IMR-90 (cell line): ENCODE measurements at regions not wholly inside any gene's neighbourhood (a gene's known extent, or its start where the extent isn't known, plus 50 kb on each side); places are given as distances from the start of the nearest gene placed in this dataset.

Experiments
- ATAC-seq: fragments of 200-7000 bp; cut with Tn5 transposase; 2 replicates; pipeline ENCODE4 v1.9.1; 2020; ENCODE audit warnings: low read depth, mild to moderate bottlenecking, moderate library complexity
- BruUV-seq: library from RNA; stranded (reverse); fragments of 400-500 nt; replicated peaks from 2 replicates; lab custom pipeline; 2021; lab: Mats Ljungman, UMichigan
- CTCF ChIA-PET: fragments of 300-600 bp; formaldehyde crosslinking; extraction: SDS; loops from one replicate; lab custom pipeline; 2021; ENCODE audit warnings: antibody characterized with exemption; lab: Yijun Ruan, JAX
- POLR2A ChIA-PET: fragments of 300-600 bp; sonication (Branson Sonifier 250); formaldehyde crosslinking; loops from one replicate; lab custom pipeline; 2022; ENCODE audit warnings: antibody characterized with exemption; ENCODE audit not compliant: unreplicated experiment; lab: Charles Lee
- DNase-seq: peaks from one replicate; pipeline ENCODE4 v3.0.0; 2013
- H2AFZ ChIP-seq: replicated peaks from 2 replicates; pipeline ENCODE3; 2013; ENCODE audit warnings: low read length, mild to moderate bottlenecking; ENCODE audit not compliant: poor library complexity
- H2AK5ac ChIP-seq: 2 replicates; pipeline ENCODE4 v1.6.1; 2013; ENCODE audit warnings: low read depth, low read length, inconsistent platforms
- H2AK9ac ChIP-seq: replicated peaks from 2 replicates; pipeline ENCODE3; 2013; ENCODE audit warnings: mild to moderate bottlenecking, low read depth, low read length, moderate library complexity; ENCODE audit not compliant: poor library complexity
- H2BK120ac ChIP-seq: 2 replicates; pipeline ENCODE4 v1.6.1; 2013; ENCODE audit warnings: low read depth, low read length, inconsistent platforms
- H2BK15ac ChIP-seq: 3 replicates; pipeline ENCODE4 v1.6.1; 2013; ENCODE audit warnings: low read depth, low read length, inconsistent platforms
- H2BK20ac ChIP-seq: 2 replicates; pipeline ENCODE4 v1.6.1; 2013; ENCODE audit warnings: low read depth, mild to moderate bottlenecking, inconsistent platforms, low read length, moderate library complexity
- H2BK5ac ChIP-seq: 2 replicates; pipeline ENCODE4 v1.6.1; 2013; ENCODE audit warnings: mild to moderate bottlenecking, low read depth, low read length, inconsistent platforms; ENCODE audit not compliant: poor library complexity, severe bottlenecking
- H3K14ac ChIP-seq: replicated peaks from 2 replicates; pipeline ENCODE4 v1.6.1; 2013; ENCODE audit warnings: low read depth, low read length, inconsistent platforms
- H3K18ac ChIP-seq: 2 replicates; pipeline ENCODE4 v1.6.1; 2013; ENCODE audit warnings: low read depth, low read length, control low read depth
- H3K23ac ChIP-seq: 2 replicates; pipeline ENCODE4 v1.6.1; 2013; ENCODE audit warnings: low read depth, low read length, inconsistent platforms
- H3K27ac ChIP-seq: 2 replicates; pipeline ENCODE4 v1.5.1; 2013; ENCODE audit warnings: mild to moderate bottlenecking, control low read depth, low read length; ENCODE audit not compliant: insufficient read depth
- H3K27me3 ChIP-seq: 2 replicates; pipeline ENCODE4 v1.6.1; 2013; ENCODE audit warnings: low read length; ENCODE audit not compliant: control insufficient read depth, insufficient read depth
- H3K36me3 ChIP-seq: 2 replicates; pipeline ENCODE4 v1.6.1; 2013; ENCODE audit warnings: low read length, mixed read lengths; ENCODE audit not compliant: control insufficient read depth, insufficient read depth
- H3K4ac ChIP-seq: 2 replicates; pipeline ENCODE4 v1.6.1; 2013; ENCODE audit warnings: low read depth, low read length, inconsistent platforms
- H3K4me1 ChIP-seq: 2 replicates; pipeline ENCODE4 v1.6.1; 2013; ENCODE audit warnings: low read length, mixed read lengths; ENCODE audit not compliant: control insufficient read depth, insufficient read depth
- H3K4me2 ChIP-seq: 2 replicates; pipeline ENCODE4 v1.6.1; 2013; ENCODE audit warnings: low read depth, mild to moderate bottlenecking, control low read depth, low read length, moderate library complexity
- H3K4me3 ChIP-seq: 2 replicates; pipeline ENCODE4 v1.5.1; 2013; ENCODE audit warnings: low read depth, mild to moderate bottlenecking, control low read depth, low read length, moderate library complexity; ENCODE audit not compliant: insufficient read depth
- H3K56ac ChIP-seq: 2 replicates; pipeline ENCODE4 v1.6.1; 2013; ENCODE audit warnings: low read length, inconsistent platforms; ENCODE audit not compliant: insufficient read depth; ENCODE audit errors: extremely low read depth
- H3K79me1 ChIP-seq, 2 experiments: 2 replicates each; pipeline ENCODE4 v1.6.1; 2013; ENCODE audit warnings: low read length in 2 of 2, inconsistent platforms in 1 of 2, low read depth in 1 of 2
- H3K9ac ChIP-seq: 2 replicates; pipeline ENCODE4 v1.6.1; 2013; ENCODE audit warnings: low read depth, low read length, control low read depth
- H3K9me1 ChIP-seq: 2 replicates; pipeline ENCODE4 v1.6.1; 2013; ENCODE audit warnings: low read length, inconsistent platforms; ENCODE audit not compliant: insufficient read depth
- H3K9me3 ChIP-seq: 2 replicates; pipeline ENCODE4 v1.6.1; 2013; ENCODE audit warnings: low read length; ENCODE audit not compliant: control insufficient read depth, insufficient read depth
- H4K20me1 ChIP-seq: 2 replicates; pipeline ENCODE4 v1.6.1; 2013; ENCODE audit warnings: low read length, inconsistent platforms; ENCODE audit not compliant: insufficient read depth
- H4K5ac ChIP-seq: 2 replicates; pipeline ENCODE4 v1.6.1; 2013; ENCODE audit warnings: mild to moderate bottlenecking, low read depth, low read length, control low read depth
- H4K8ac ChIP-seq, 2 experiments: 2 replicates each; pipeline ENCODE4 v1.6.1; 2013; ENCODE audit warnings: low read depth in 2 of 2, low read length in 2 of 2, control low read depth in 1 of 2, inconsistent platforms in 1 of 2
- H4K91ac ChIP-seq: 2 replicates; pipeline ENCODE4 v1.6.1; 2013; ENCODE audit warnings: low read depth, low read length, inconsistent platforms; ENCODE audit not compliant: insufficient read depth
- BHLHE40 ChIP-seq: fragments of 150-350 bp; IDR thresholded peaks from 2 replicates; pipeline ENCODE4 v1.6.1; 2016; ENCODE audit warnings: mild to moderate bottlenecking, low read depth, low read length
- CEBPB ChIP-seq: IDR thresholded peaks from 2 replicates; pipeline ENCODE4 v1.6.1; 2012; ENCODE audit warnings: low read depth, low read length, improper control_type of control experiment
- CHD1 ChIP-seq: IDR thresholded peaks from 2 replicates; pipeline ENCODE4 v1.6.1; 2012; ENCODE audit warnings: low read depth, low read length, improper control_type of control experiment
- CTCF ChIP-seq: conservative IDR thresholded peaks from 2 replicates; pipeline ENCODE4 v1.5.1; 2012; ENCODE audit warnings: mild to moderate bottlenecking, low read depth, low read length, improper control_type of control experiment
- ELK1 ChIP-seq: fragments of 150-350 bp; IDR thresholded peaks from 2 replicates; pipeline ENCODE4 v1.6.1; 2016; ENCODE audit warnings: low read depth, mild to moderate bottlenecking, low read length, moderate library complexity, borderline replicate concordance
- FOS ChIP-seq: fragments of 150-350 bp; IDR thresholded peaks from 2 replicates; pipeline ENCODE4 v1.6.1; 2016; ENCODE audit warnings: low read depth, low read length
- MAFK ChIP-seq: IDR thresholded peaks from 2 replicates; pipeline ENCODE4 v1.6.1; 2012; ENCODE audit warnings: low read depth, low read length, improper control_type of control experiment
- MAZ ChIP-seq: IDR thresholded peaks from 2 replicates; pipeline ENCODE4 v1.6.1; 2012; ENCODE audit warnings: low read depth, mild to moderate bottlenecking, low read length, improper control_type of control experiment, moderate library complexity, borderline replicate concordance
- MXI1 ChIP-seq: IDR thresholded peaks from 2 replicates; pipeline ENCODE4 v1.6.1; 2012; ENCODE audit warnings: low read depth, mild to moderate bottlenecking, low read length, moderate library complexity, borderline replicate concordance
- NFE2L2 ChIP-seq: fragments of 150-350 bp; IDR thresholded peaks from 2 replicates; pipeline ENCODE4 v1.6.1; 2016; ENCODE audit warnings: low read depth, mild to moderate bottlenecking, low read length
- POLR2A ChIP-seq: IDR thresholded peaks from 2 replicates; pipeline ENCODE4 v1.6.1; 2012; ENCODE audit warnings: mild to moderate bottlenecking, low read depth, low read length
- RAD21 ChIP-seq: IDR thresholded peaks from 2 replicates; pipeline ENCODE4 v1.6.1; 2012; ENCODE audit warnings: low read length, improper control_type of control experiment
- RCOR1 ChIP-seq: IDR thresholded peaks from 2 replicates; pipeline ENCODE4 v1.6.1; 2012; ENCODE audit warnings: mild to moderate bottlenecking, low read length, improper control_type of control experiment; ENCODE audit not compliant: insufficient replicate concordance
- RFX5 ChIP-seq: IDR thresholded peaks from 2 replicates; pipeline ENCODE4 v1.8.0; 2012; ENCODE audit warnings: low read depth, mild to moderate bottlenecking, low read length, moderate library complexity
- SMC3 ChIP-seq: fragments of 150-350 bp; IDR thresholded peaks from 2 replicates; pipeline ENCODE4 v1.6.1; 2016; ENCODE audit warnings: low read depth, mild to moderate bottlenecking, antibody characterized with exemption, low read length, moderate library complexity
- USF2 ChIP-seq: fragments of 150-350 bp; IDR thresholded peaks from 2 replicates; pipeline ENCODE4 v1.6.1; 2017; ENCODE audit warnings: mild to moderate bottlenecking, antibody characterized with exemption, low read length, low read depth
- WGBS, 2 experiments: methylation state at CpG; one replicate each; pipeline versions ENCODE4 v1.1.5 to v1.1.7; 2013; ENCODE audit warnings: missing lambda C conversion rate in 2 of 2; ENCODE audit not compliant: insufficient read length in 1 of 2; ENCODE audit errors: extremely low coverage in 2 of 2; 5-methylcytosine and 5-hydroxymethylcytosine counted together
- dilution Hi-C: fragments of 300-500 bp; cut with HindIII; formaldehyde crosslinking; loops from one replicate; pipeline ENCODE4 v1.14.3; 2018; ENCODE audit warnings: low sequenced_read_pairs; ENCODE audit not compliant: unreplicated experiment
- in situ Hi-C: fragments of 300-500 bp; cut with MboI; formaldehyde crosslinking; loops from 3 replicates; pipeline ENCODE4 v1.14.3; 2019; ENCODE audit warnings: low sequenced_read_pairs, inconsistent platforms, mixed read lengths
- intact Hi-C: fragments of 100-400 bp; cut with micrococcal nuclease; formaldehyde crosslinking; loops from 2 replicates; pipeline ENCODE4 v1.10.0; 2022

- no peak overlapping the region for H3K23ac ChIP-seq
- DNase-seq (no peak), ATAC-seq (no peak)
- no CpG with 5 or more reads among the region's 3 CpGs for WGBS, 2 experiments
- no TSS peak for BruUV-seq
- H3K4me3 ChIP-seq = no peak overlapping the region
- H3K56ac ChIP-seq = no peak overlapping the region
- H3K14ac ChIP-seq = no peak overlapping the region
- H3K18ac ChIP-seq = no peak overlapping the region
- no peak overlapping the region for H2BK15ac ChIP-seq
- intact Hi-C loops = no loop called here
- H3K36me3 ChIP-seq = no peaks in the 10 kb centered on the region
- no peak overlapping the region for H3K27ac ChIP-seq
- TF ChIP-seq RFX5 (no peak), RCOR1 (no peak), CTCF (no peak), CEBPB (no peak), ELK1 (no peak), RAD21 (no peak), NFE2L2 (no peak), MAFK (no peak), FOS (no peak), POLR2A (no peak), SMC3 (no peak), MXI1 (no peak), MAZ (no peak), CHD1 (no peak), BHLHE40 (no peak), USF2 (no peak)
- H2AFZ ChIP-seq = no peak overlapping the region
- peaks cover 11% of the 10 kb centered on the region for H3K4me1 ChIP-seq
- no peak overlapping the region for H4K8ac ChIP-seq
- H2BK20ac ChIP-seq = no peak overlapping the region
- no peaks in the 10 kb centered on the region for H4K20me1 ChIP-seq
- no peak overlapping the region for H3K4me2 ChIP-seq
- H2BK5ac ChIP-seq = no peak overlapping the region
- no peak overlapping the region for H3K9ac ChIP-seq
- H2BK120ac ChIP-seq = no peak overlapping the region
- no peak overlapping the region for H4K91ac ChIP-seq
- no peak overlapping the region for H4K5ac ChIP-seq
- CTCF ChIA-PET = interaction anchor here (0.6 to 1.3 kb wide), 3 partner anchors 13 to 443 kb away, joined by 3 to 8 read pairs (median 5); no protein-coding TSS in a partner anchor
- dilution Hi-C loops = no loop called here
- H3K4ac ChIP-seq = no peak overlapping the region
- H3K9me3 ChIP-seq = no peaks in the 10 kb centered on the region
- H3K9me1 ChIP-seq = peaks cover 12% of the 10 kb centered on the region
- no peaks in the 10 kb centered on the region for H3K27me3 ChIP-seq
- peaks cover 0 to 11% of the 10 kb centered on the region in 2 experiments; a peak in 1 of 4 replicates for H3K79me1 ChIP-seq
- H2AK9ac ChIP-seq = no peak overlapping the region
- POLR2A ChIA-PET = no interaction called here
- in situ Hi-C loops = no loop called here
- H2AK5ac ChIP-seq = no peak overlapping the region
Observed at GRCh38 chr5:96053063-96053735, 91.5 kb upstream of the ELL2 start.
